HUES48 (cell line): ENCODE measurements at regions not wholly inside any gene's neighbourhood (a gene's known extent, or its start where the extent isn't known, plus 50 kb on each side); places are given as distances from the start of the nearest gene placed in this dataset.

Source experiments
- H3K27ac ChIP-seq: one replicate; pipeline ENCODE4 v1.7.0; 2013; ENCODE audit warnings: low read depth, low read length, inconsistent platforms
- H3K27me3 ChIP-seq: 2 replicates; pipeline ENCODE4 v1.6.1; 2013; ENCODE audit warnings: mild to moderate bottlenecking, low read length; ENCODE audit not compliant: control insufficient read depth, insufficient read depth
- H3K36me3 ChIP-seq: 2 replicates; pipeline ENCODE4 v1.6.1; 2013; ENCODE audit warnings: low read length; ENCODE audit not compliant: control insufficient read depth, insufficient read depth
- H3K4me1 ChIP-seq: 2 replicates; pipeline ENCODE4 v1.6.1; 2013; ENCODE audit warnings: mild to moderate bottlenecking, low read length; ENCODE audit not compliant: control insufficient read depth, insufficient read depth
- H3K4me3 ChIP-seq: 2 replicates; pipeline ENCODE4 v1.5.1; 2013; ENCODE audit warnings: mild to moderate bottlenecking, low read depth, low read length
- H3K9ac ChIP-seq: 2 replicates; pipeline ENCODE4 v1.6.1; 2013; ENCODE audit warnings: mild to moderate bottlenecking, low read depth, low read length, moderate library complexity
- H3K9me3 ChIP-seq: 2 replicates; pipeline ENCODE4 v1.6.1; 2013; ENCODE audit warnings: low read length; ENCODE audit not compliant: control insufficient read depth, insufficient read depth

- Histone ChIP-seq H3K27ac (no peak overlapping the region), H3K36me3 (peaks cover 5% of the 10 kb centered on the region; the same call in 1 of the 2 replicates), H3K9me3 (no peaks in the 10 kb centered on the region; the same call in 1 of the 2 replicates), H3K4me3 (no peak overlapping the region), H3K4me1 (no peaks in the 10 kb centered on the region), H3K27me3 (no peaks in the 10 kb centered on the region), H3K9ac (no peak overlapping the region)
These were observed 70.0 kb upstream of the CIBAR2 start for GRCh38 chr16:85182286-85182685.

GRCh38 chr16:85182774-85183173, 70.5 kb upstream of the CIBAR2 start:
- Histone ChIP-seq H3K27me3 (no peaks in the 10 kb centered on the region), H3K4me3 (no peak overlapping the region), H3K9me3 (no peaks in the 10 kb centered on the region; the same call in 1 of the 2 replicates), H3K27ac (no peak overlapping the region), H3K9ac (no peak overlapping the region), H3K4me1 (no peaks in the 10 kb centered on the region), H3K36me3 (peaks cover 5% of the 10 kb centered on the region; the same call in 1 of the 2 replicates)

- Histone ChIP-seq H3K36me3 (peaks cover 5% of the 10 kb centered on the region; the same call in 1 of the 2 replicates), H3K9me3 (no peaks in the 10 kb centered on the region; the same call in 1 of the 2 replicates), H3K9ac (no peak overlapping the region), H3K4me1 (no peaks in the 10 kb centered on the region), H3K27me3 (no peaks in the 10 kb centered on the region), H3K4me3 (no peak overlapping the region), H3K27ac (no peak overlapping the region)
These were observed 71.3 kb upstream of the CIBAR2 start for GRCh38 chr16:85183564-85183963.

- Histone ChIP-seq H3K27me3 (no peaks in the 10 kb centered on the region), H3K4me1 (no peaks in the 10 kb centered on the region; the same call in 1 of the 2 replicates), H3K9me3 (no peaks in the 10 kb centered on the region; the same call in 1 of the 2 replicates), H3K4me3 (no peak overlapping the region), H3K27ac (no peak overlapping the region), H3K36me3 (peaks cover 5% of the 10 kb centered on the region; the same call in 1 of the 2 replicates), H3K9ac (no peak overlapping the region)
These were observed 72.1 kb upstream of the CIBAR2 start for GRCh38 chr16:85184404-85184803.

GRCh38 chr16:85185303-85186100, 73.2 kb upstream of the CIBAR2 start:
- no peaks in the 10 kb centered on the region; the same call in 1 of the 2 replicates for H3K9me3 ChIP-seq
- no peak overlapping the region for H3K4me3 ChIP-seq
- no peak overlapping the region for H3K9ac ChIP-seq
- no peaks in the 10 kb centered on the region for H3K27me3 ChIP-seq
- no peak overlapping the region for H3K27ac ChIP-seq
- H3K4me1 ChIP-seq: peaks cover 3% of the 10 kb centered on the region; the same call in 1 of the 2 replicates
- peaks cover 5% of the 10 kb centered on the region; the same call in 1 of the 2 replicates for H3K36me3 ChIP-seq

GRCh38 chr16:85187002-85187401, 74.7 kb upstream of the CIBAR2 start:
- no peak overlapping the region for H3K9ac ChIP-seq

GRCh38 chr16:85187447-85187846, 75.2 kb upstream of the CIBAR2 start:
- H3K27ac ChIP-seq: no peak overlapping the region
- H3K27me3 ChIP-seq: no peaks in the 10 kb centered on the region
- peaks cover 4% of the 10 kb centered on the region; the same call in 1 of the 2 replicates for H3K4me1 ChIP-seq
- no peak overlapping the region for H3K9ac ChIP-seq
- no peak overlapping the region for H3K4me3 ChIP-seq
- H3K36me3 ChIP-seq: peaks cover 5% of the 10 kb centered on the region; the same call in 1 of the 2 replicates
- no peaks in the 10 kb centered on the region; the same call in 1 of the 2 replicates for H3K9me3 ChIP-seq

More at GRCh38 chr16:85187002-85187401, 74.7 kb upstream of the CIBAR2 start:
- no peak overlapping the region for H3K4me3 ChIP-seq
- no peaks in the 10 kb centered on the region for H3K27me3 ChIP-seq
- no peaks in the 10 kb centered on the region; the same call in 1 of the 2 replicates for H3K9me3 ChIP-seq
- H3K4me1 ChIP-seq: peaks cover 4% of the 10 kb centered on the region; the same call in 1 of the 2 replicates
- peaks cover 5% of the 10 kb centered on the region; the same call in 1 of the 2 replicates for H3K36me3 ChIP-seq
- peak overlapping the region; percentile 2 for H3K27ac ChIP-seq

- Histone ChIP-seq H3K9ac (no peak overlapping the region), H3K4me1 (peaks cover 4% of the 10 kb centered on the region; the same call in 1 of the 2 replicates), H3K9me3 (no peaks in the 10 kb centered on the region; the same call in 1 of the 2 replicates), H3K27ac (no peak overlapping the region), H3K36me3 (peaks cover 5% of the 10 kb centered on the region; the same call in 1 of the 2 replicates), H3K27me3 (no peaks in the 10 kb centered on the region), H3K4me3 (no peak overlapping the region)
These were observed 75.6 kb upstream of the CIBAR2 start for GRCh38 chr16:85187886-85188285.

GRCh38 chr16:85188822-85189672, 76.8 kb upstream of the CIBAR2 start:
- H3K27ac ChIP-seq: no peak overlapping the region
- H3K4me1 ChIP-seq: peaks cover 4% of the 10 kb centered on the region; the same call in 1 of the 2 replicates
- peaks cover 5% of the 10 kb centered on the region; the same call in 1 of the 2 replicates for H3K36me3 ChIP-seq
- H3K27me3 ChIP-seq: no peaks in the 10 kb centered on the region
- H3K9ac ChIP-seq: no peak overlapping the region
- H3K9me3 ChIP-seq: no peaks in the 10 kb centered on the region; the same call in 1 of the 2 replicates
- no peak overlapping the region for H3K4me3 ChIP-seq

- peak overlapping the region; percentile 28 for H3K27ac ChIP-seq
- peaks cover 4% of the 10 kb centered on the region; the same call in 1 of the 2 replicates for H3K4me1 ChIP-seq
- H3K36me3 ChIP-seq: no peaks in the 10 kb centered on the region
- H3K4me3 ChIP-seq: no peak overlapping the region
- H3K9ac ChIP-seq: no peak overlapping the region
- H3K27me3 ChIP-seq: no peaks in the 10 kb centered on the region
- H3K9me3 ChIP-seq: no peaks in the 10 kb centered on the region
These were observed 78.3 kb upstream of the CIBAR2 start for GRCh38 chr16:85190572-85190971.
